Loucy (cell line): ENCODE measurements at regions not wholly inside any gene's neighbourhood (a gene's known extent, or its start where the extent isn't known, plus 50 kb on each side); places are given as distances from the start of the nearest gene placed in this dataset.

Source experiments
- H2AFZ ChIP-seq: fragments of 200-600 bp; sonication (generic); 2 replicates; pipeline ENCODE4 v1.6.0; 2016; ENCODE audit warnings: antibody characterized with exemption, mild to moderate bottlenecking, low read length, moderate library complexity
- H3F3A ChIP-seq: fragments of 200-600 bp; 2 replicates; pipeline ENCODE4 v1.6.0; 2016; ENCODE audit warnings: antibody characterized with exemption, low read depth, mild to moderate bottlenecking
- H3K27me3 ChIP-seq: fragments of 200-600 bp; sonication (generic); 2 replicates; pipeline ENCODE4 v1.6.1; 2014; ENCODE audit warnings: low read length, mild to moderate bottlenecking; ENCODE audit not compliant: insufficient read depth, poor library complexity, severe bottlenecking
- H3K36me3 ChIP-seq: fragments of 200-600 bp; sonication (generic); 2 replicates; pipeline ENCODE4 v1.6.1; 2016; ENCODE audit warnings: low read length; ENCODE audit not compliant: insufficient read depth
- H3K4me1 ChIP-seq: fragments of 200-600 bp; sonication (generic); 2 replicates; pipeline ENCODE4 v1.5.1; 2014; ENCODE audit warnings: low read length, mild to moderate bottlenecking; ENCODE audit not compliant: insufficient read depth, poor library complexity, severe bottlenecking
- H3K4me2 ChIP-seq: fragments of 200-600 bp; sonication (generic); 2 replicates; pipeline ENCODE4 v1.6.0; 2014; ENCODE audit warnings: antibody characterized with exemption, low read length, low read depth, mild to moderate bottlenecking; ENCODE audit not compliant: poor library complexity, severe bottlenecking
- H3K4me3 ChIP-seq: fragments of 200-600 bp; sonication (generic); 2 replicates; pipeline ENCODE4 v1.5.1; 2014; ENCODE audit warnings: low read length, mild to moderate bottlenecking, mixed read lengths; ENCODE audit not compliant: poor library complexity, severe bottlenecking
- H3K79me2 ChIP-seq: fragments of 200-600 bp; sonication (generic); 2 replicates; pipeline ENCODE4 v1.6.1; 2014; ENCODE audit warnings: low read length; ENCODE audit not compliant: insufficient read depth
- H3K9ac ChIP-seq: fragments of 200-600 bp; sonication (generic); 2 replicates; pipeline ENCODE4 v1.6.0; 2014; ENCODE audit warnings: mild to moderate bottlenecking, low read depth, low read length, moderate library complexity; ENCODE audit not compliant: poor library complexity, severe bottlenecking
- H3K9me2 ChIP-seq: fragments of 200-600 bp; sonication (generic); replicated peaks from 2 replicates; pipeline ENCODE4 v1.6.1; 2016; ENCODE audit warnings: low read depth, low read length, mixed read lengths
- H3K9me3 ChIP-seq: fragments of 200-600 bp; sonication (generic); 2 replicates; pipeline ENCODE4 v1.6.1; 2014; ENCODE audit warnings: mild to moderate bottlenecking, antibody characterized with exemption, low read length, low read depth; ENCODE audit not compliant: insufficient read depth
- H4K20me1 ChIP-seq: fragments of 200-600 bp; sonication (generic); 2 replicates; pipeline ENCODE4 v1.6.0; 2014; ENCODE audit warnings: antibody characterized with exemption, low read length, mild to moderate bottlenecking; ENCODE audit not compliant: insufficient read depth, poor library complexity, severe bottlenecking
- CTCF ChIP-seq: fragments of 200-600 bp; sonication (generic); conservative IDR thresholded peaks from 2 replicates; pipeline ENCODE4 v1.5.1; 2014; ENCODE audit warnings: mild to moderate bottlenecking, antibody characterized with exemption, low read length
- EZH2phosphoT487 ChIP-seq: fragments of 200-600 bp; IDR thresholded peaks from 2 replicates; pipeline ENCODE4 v1.6.1; 2018; ENCODE audit warnings: antibody characterized with exemption, mild to moderate bottlenecking, moderate library complexity, borderline replicate concordance

- no peaks in the 10 kb centered on the region for H3F3A ChIP-seq
- TF ChIP-seq CTCF, result no peak
- TF ChIP-seq EZH2phosphoT487, result no peak
- H4K20me1 ChIP-seq, result no peaks in the 10 kb centered on the region
- H3K36me3 ChIP-seq, result no peaks in the 10 kb centered on the region
- H3K4me3 ChIP-seq, result no peak overlapping the region
- peaks cover 3% of the 10 kb centered on the region for H3K27me3 ChIP-seq
- H2AFZ ChIP-seq, result no peak overlapping the region
- no peak overlapping the region for H3K4me2 ChIP-seq
- H3K9ac ChIP-seq, result no peak overlapping the region
- H3K9me2 ChIP-seq, result no peaks in the 10 kb centered on the region
- no peaks in the 10 kb centered on the region for H3K4me1 ChIP-seq
- H3K79me2 ChIP-seq, result no peaks in the 10 kb centered on the region
- no peaks in the 10 kb centered on the region for H3K9me3 ChIP-seq
Measured at GRCh38 chr6:20326422-20326728, 75.3 kb upstream of the E2F3 start.

- no peak overlapping the region for H3K9ac ChIP-seq
- H3K4me3 ChIP-seq, result no peak overlapping the region
- H2AFZ ChIP-seq, result no peak overlapping the region
- no peaks in the 10 kb centered on the region for H3K9me2 ChIP-seq
- no peaks in the 10 kb centered on the region for H3K36me3 ChIP-seq
- no peaks in the 10 kb centered on the region for H4K20me1 ChIP-seq
- TF ChIP-seq CTCF, result no peak
- no peak for TF ChIP-seq EZH2phosphoT487
- peaks cover 3% of the 10 kb centered on the region for H3K27me3 ChIP-seq
- H3K4me2 ChIP-seq, result no peak overlapping the region
- H3K79me2 ChIP-seq, result no peaks in the 10 kb centered on the region
- no peaks in the 10 kb centered on the region for H3K9me3 ChIP-seq
- H3K4me1 ChIP-seq, result no peaks in the 10 kb centered on the region
- H3F3A ChIP-seq, result no peaks in the 10 kb centered on the region
Measured at GRCh38 chr6:20327141-20327540, 74.5 kb upstream of the E2F3 start.

- H3K27me3 ChIP-seq, result no peaks in the 10 kb centered on the region
- no peaks in the 10 kb centered on the region for H3K9me2 ChIP-seq
- H3K4me2 ChIP-seq, result no peak overlapping the region
- H3K9ac ChIP-seq, result no peak overlapping the region
- no peaks in the 10 kb centered on the region for H3K9me3 ChIP-seq
- H3F3A ChIP-seq, result no peaks in the 10 kb centered on the region
- no peak overlapping the region for H3K4me3 ChIP-seq
- H3K4me1 ChIP-seq, result no peaks in the 10 kb centered on the region
- H2AFZ ChIP-seq, result no peak overlapping the region
- TF ChIP-seq CTCF (no peak), EZH2phosphoT487 (no peak)
- no peaks in the 10 kb centered on the region for H3K36me3 ChIP-seq
- H4K20me1 ChIP-seq, result no peaks in the 10 kb centered on the region
- no peaks in the 10 kb centered on the region for H3K79me2 ChIP-seq
Measured at GRCh38 chr6:20328266-20328923, 73.3 kb upstream of the E2F3 start.
